GM21786 (cell line): ENCODE measurements at regions not wholly inside any gene's neighbourhood (a gene's known extent, or its start where the extent isn't known, plus 50 kb on each side); places are given as distances from the start of the nearest gene placed in this dataset.

Experiments used
- ATAC-seq: cut with Tn5 transposase; IDR thresholded peaks from one replicate; pipeline ENCODE4 v1.9.1; 2021; ENCODE audit not compliant: unreplicated experiment

GRCh38 chr2:186068139-186068801, 329.7 kb downstream of the FSIP2 start:
- ATAC-seq: no peak

GRCh38 chr2:186069676-186070075, 331.1 kb downstream of the FSIP2 start:
- ATAC-seq: no peak

GRCh38 chr2:186085226-186085625, 346.6 kb downstream of the FSIP2 start:
- ATAC-seq: no peak

- no peak for ATAC-seq
Observed at GRCh38 chr2:186093174-186093573, 354.6 kb downstream of the FSIP2 start.

- no peak for ATAC-seq
Observed at GRCh38 chr2:186098821-186099220, 360.2 kb downstream of the FSIP2 start.

GRCh38 chr2:186099826-186100225, 361.2 kb downstream of the FSIP2 start:
- no peak for ATAC-seq

- no peak for ATAC-seq
Observed at GRCh38 chr2:186100636-186101035, 362.0 kb downstream of the FSIP2 start.

GRCh38 chr2:186101616-186102015, 363.0 kb downstream of the FSIP2 start:
- ATAC-seq: no peak

- ATAC-seq: no peak
Observed at GRCh38 chr2:186103276-186103675, 364.7 kb downstream of the FSIP2 start.

- no peak for ATAC-seq
Observed at GRCh38 chr2:186105016-186105724, 366.6 kb downstream of the FSIP2 start.

GRCh38 chr2:186108470-186108869, 369.9 kb downstream of the FSIP2 start:
- ATAC-seq: no peak

- no peak for ATAC-seq
Observed at GRCh38 chr2:186113284-186113683, 372.8 kb upstream of the ZC3H15 start.

- ATAC-seq: no peak
Observed at GRCh38 chr2:186125156-186125555, 360.9 kb upstream of the ZC3H15 start.

- ATAC-seq: no peak
Observed at GRCh38 chr2:186125625-186126024, 360.4 kb upstream of the ZC3H15 start.

GRCh38 chr2:186126181-186126580, 359.9 kb upstream of the ZC3H15 start:
- no peak for ATAC-seq

- no peak for ATAC-seq
Observed at GRCh38 chr2:186129767-186130581, 356.1 kb upstream of the ZC3H15 start.

GRCh38 chr2:186130748-186131641, 355.1 kb upstream of the ZC3H15 start:
- ATAC-seq: no peak

GRCh38 chr2:186135686-186136085, 350.4 kb upstream of the ZC3H15 start:
- no peak for ATAC-seq

- ATAC-seq: no peak
Observed at GRCh38 chr2:186136860-186137259, 349.2 kb upstream of the ZC3H15 start.

- no peak for ATAC-seq
Observed at GRCh38 chr2:186138845-186139244, 347.2 kb upstream of the ZC3H15 start.

GRCh38 chr2:186159101-186159500, 327.0 kb upstream of the ZC3H15 start:
- no peak for ATAC-seq
